Astrocyte of the spinal cord (primary cell): ENCODE measurements at regions not wholly inside any gene's neighbourhood (a gene's known extent, or its start where the extent isn't known, plus 50 kb on each side); places are given as distances from the start of the nearest gene placed in this dataset.

Experiments
- DNase-seq: peaks from one replicate; pipeline ENCODE4 v3.0.0; 2011; ENCODE audit warnings: low read depth, low spot score
- H3K4me3 ChIP-seq: 2 replicates; pipeline ENCODE4 v1.5.1; 2011; ENCODE audit warnings: low read depth, mild to moderate bottlenecking, low read length, moderate library complexity
- in situ Hi-C: cut with HindIII; loops from 2 replicates; pipeline ENCODE4 v1.10.0; 2017; ENCODE audit warnings: low sequenced_read_pairs
- TF ChIP-seq, protein P1 (sequence below): IDR thresholded peaks from 2 replicates; pipeline ENCODE4 v1.5.1; 2012; ENCODE audit warnings: low read depth, mild to moderate bottlenecking, low read length, inconsistent platforms

GRCh38 chr6:45830441-45831139 lies 185.1 kb downstream of the CLIC5 start:
- DNase-seq, result no peak
- in situ Hi-C loops, result no loop called here
- TF ChIP-seq, protein P1, sequence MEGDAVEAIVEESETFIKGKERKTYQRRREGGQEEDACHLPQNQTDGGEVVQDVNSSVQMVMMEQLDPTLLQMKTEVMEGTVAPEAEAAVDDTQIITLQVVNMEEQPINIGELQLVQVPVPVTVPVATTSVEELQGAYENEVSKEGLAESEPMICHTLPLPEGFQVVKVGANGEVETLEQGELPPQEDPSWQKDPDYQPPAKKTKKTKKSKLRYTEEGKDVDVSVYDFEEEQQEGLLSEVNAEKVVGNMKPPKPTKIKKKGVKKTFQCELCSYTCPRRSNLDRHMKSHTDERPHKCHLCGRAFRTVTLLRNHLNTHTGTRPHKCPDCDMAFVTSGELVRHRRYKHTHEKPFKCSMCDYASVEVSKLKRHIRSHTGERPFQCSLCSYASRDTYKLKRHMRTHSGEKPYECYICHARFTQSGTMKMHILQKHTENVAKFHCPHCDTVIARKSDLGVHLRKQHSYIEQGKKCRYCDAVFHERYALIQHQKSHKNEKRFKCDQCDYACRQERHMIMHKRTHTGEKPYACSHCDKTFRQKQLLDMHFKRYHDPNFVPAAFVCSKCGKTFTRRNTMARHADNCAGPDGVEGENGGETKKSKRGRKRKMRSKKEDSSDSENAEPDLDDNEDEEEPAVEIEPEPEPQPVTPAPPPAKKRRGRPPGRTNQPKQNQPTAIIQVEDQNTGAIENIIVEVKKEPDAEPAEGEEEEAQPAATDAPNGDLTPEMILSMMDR, result no peak
- no peak overlapping the region for H3K4me3 ChIP-seq

- TF ChIP-seq, protein P1, result no peak
- in situ Hi-C loops, result no loop called here
Observed at GRCh38 chr6:45829873-45830272, 185.8 kb downstream of the CLIC5 start.

GRCh38 chr6:45827952-45828530 lies 187.6 kb downstream of the CLIC5 start:
- DNase-seq, result no peak
- TF ChIP-seq, protein P1, result no peak
- in situ Hi-C loops, result no loop called here
- no peak overlapping the region for H3K4me3 ChIP-seq

More at GRCh38 chr6:45829873-45830272, 185.8 kb downstream of the CLIC5 start:
- DNase-seq, result no peak
- no peak overlapping the region for H3K4me3 ChIP-seq

- TF ChIP-seq, protein P1, result no peak
- DNase-seq, result no peak
- in situ Hi-C loops, result no loop called here
- H3K4me3 ChIP-seq, result no peak overlapping the region
Observed at GRCh38 chr6:45822873-45823272, 192.8 kb downstream of the CLIC5 start.

DNA sequence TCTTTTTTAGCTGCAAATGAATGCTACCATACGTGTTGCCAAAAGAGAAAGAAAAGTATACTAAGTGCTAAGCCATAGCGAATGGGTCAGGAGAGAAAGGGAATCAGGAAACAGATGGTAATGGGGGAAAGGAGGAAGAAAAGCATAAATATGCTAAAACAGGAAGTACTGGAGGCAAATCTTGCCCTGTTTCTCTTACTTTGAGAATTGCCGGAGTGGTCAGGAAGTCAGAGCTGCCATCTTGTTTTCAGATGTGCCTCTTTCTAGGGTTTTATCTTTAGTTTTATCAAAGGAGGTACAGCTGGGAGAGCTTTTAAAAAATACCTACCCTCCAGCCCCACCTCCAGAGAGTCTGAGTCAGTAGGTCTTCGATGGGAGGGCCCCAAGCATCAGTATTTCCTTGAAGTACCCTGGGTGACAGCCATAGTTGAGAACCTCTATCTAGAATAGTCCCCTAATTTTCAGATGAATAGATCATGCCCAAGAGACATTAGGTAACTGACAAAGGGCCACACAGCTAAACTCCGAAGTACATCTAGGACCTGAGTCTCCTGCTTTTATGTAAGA lies 193.3 kb downstream of the CLIC5 start:
- DNase-seq, result no peak
- TF ChIP-seq, protein P1, result no peak
- H3K4me3 ChIP-seq, result no peak overlapping the region
- in situ Hi-C loops, result no loop called here

- in situ Hi-C loops, result no loop called here
- DNase-seq, result no peak
- H3K4me3 ChIP-seq, result no peak overlapping the region
- TF ChIP-seq, protein P1, result no peak
Observed at GRCh38 chr6:45818655-45819054, 197.0 kb downstream of the CLIC5 start.
